Upper lobe of left lung (tissue), 4 donors: ENCODE measurements at regions not wholly inside any gene's neighbourhood (a gene's known extent, or its start where the extent isn't known, plus 50 kb on each side); places are given as distances from the start of the nearest gene placed in this dataset.

Experiments
- CTCF ChIP-seq, 6 experiments: fragments of 450-650 bp in 4 of 6; fragments of 200-600 bp in 2 of 6; sonication (generic) in 2 of 6; IDR thresholded peaks; one replicate each; pipeline ENCODE4 v1.5.1; 2016 to 2019; ENCODE audit warnings: antibody characterized with exemption in 6 of 6
- POLR2A ChIP-seq, 4 donors: fragments of 450-650 bp; IDR thresholded peaks; one replicate each; pipeline ENCODE4 v1.5.1; 2016 to 2017; ENCODE audit warnings: antibody characterized with exemption in 4 of 4, mild to moderate bottlenecking in 2 of 4

GRCh38 chr2:236672606-236673005, 103.0 kb downstream of the ACKR3 start:
- TF ChIP-seq POLR2A (IDR thresholded peaks at IDR 0.05): no peak
- no peak for TF ChIP-seq CTCF (IDR thresholded peaks at IDR 0.05)
